DMS53 treated with DMSO at 0.1 percent for 48 hours (cell line): ENCODE measurements at regions not wholly inside any gene's neighbourhood (a gene's known extent, or its start where the extent isn't known, plus 50 kb on each side); places are given as distances from the start of the nearest gene placed in this dataset.
A peak's percentile ranks its signal among the peaks of the same experiment; 100 is the strongest.

Source experiments
- DNase-seq: peaks from one replicate; lab custom pipeline; 2025; ENCODE audit not compliant: unreplicated experiment; lab: John Stamatoyannopoulos, UW

DNA sequence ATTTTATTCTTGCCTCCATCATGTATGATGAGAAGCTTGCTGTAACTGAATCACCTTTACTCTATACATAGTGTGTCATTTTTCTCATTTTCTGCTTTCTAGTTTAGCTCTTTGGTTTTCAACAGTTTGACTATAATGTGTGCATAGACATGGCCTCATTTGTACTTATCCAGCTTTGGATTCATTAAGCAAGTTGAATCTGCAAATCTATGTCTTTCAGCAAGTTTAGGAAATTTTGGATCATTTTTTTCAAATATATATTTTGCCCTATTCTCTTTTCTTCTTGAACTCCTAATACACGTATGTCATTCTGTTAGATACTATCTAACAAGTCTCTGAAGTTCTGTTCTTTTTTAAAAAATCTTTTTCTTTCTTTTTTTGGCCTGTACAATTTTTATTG lies 57.8 kb downstream of the PRLHR start:
- no peak for DNase-seq

DNA sequence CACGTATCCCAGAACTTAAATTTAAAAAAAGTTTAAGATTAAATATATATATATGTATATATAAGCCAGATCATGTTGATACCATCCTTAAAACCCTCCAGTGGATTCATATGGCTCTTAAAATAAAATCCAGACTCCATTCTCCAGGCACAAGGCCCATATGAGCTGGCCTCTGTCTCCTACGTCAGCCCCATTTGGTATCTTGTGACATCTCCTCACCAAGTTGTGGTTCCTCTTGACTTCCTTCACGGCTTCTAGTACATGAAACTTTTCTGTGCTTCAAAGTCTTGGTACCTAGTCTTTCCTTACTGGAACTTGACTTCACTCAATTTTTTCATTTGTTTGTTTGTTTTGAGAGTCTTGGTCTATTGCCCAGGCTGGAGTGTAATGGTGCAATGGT lies 61.3 kb downstream of the PRLHR start:
- DNase-seq, result no peak

DNA sequence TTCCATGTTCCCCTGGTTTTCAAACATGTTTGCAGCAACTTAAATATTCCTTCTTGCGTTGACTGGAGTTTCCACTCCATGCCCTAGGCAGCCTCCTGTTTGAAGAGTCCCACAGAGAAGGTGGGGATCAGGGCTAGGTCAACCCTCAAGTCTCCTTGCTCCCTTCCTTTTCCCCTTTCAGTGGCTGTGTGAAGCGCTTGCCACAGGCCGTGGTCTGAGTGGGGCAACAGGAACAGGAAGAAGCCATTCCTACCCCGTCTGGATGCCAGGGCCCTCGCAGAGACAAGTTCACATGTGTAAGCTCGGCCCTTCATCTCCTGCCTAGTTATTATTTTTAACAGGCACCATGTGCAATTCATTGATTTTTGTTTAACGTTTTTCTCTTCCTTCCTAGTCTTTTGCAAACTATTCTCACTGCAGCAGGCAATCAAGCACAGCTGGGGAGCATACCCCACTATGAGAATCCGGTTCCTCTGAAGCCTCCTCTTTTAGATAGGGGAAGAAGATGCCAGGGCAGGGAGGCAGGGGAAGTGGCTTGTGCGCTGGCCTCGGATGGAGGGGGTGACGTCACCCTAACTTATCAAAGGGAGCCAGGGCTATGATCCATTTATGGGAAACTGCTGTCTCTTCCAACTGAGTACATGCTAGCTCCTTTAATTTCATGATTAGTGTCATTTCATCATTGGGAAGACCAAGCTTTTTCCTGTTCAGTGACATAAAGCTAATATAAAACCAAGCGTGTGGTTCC lies 64.2 kb downstream of the PRLHR start:
- no peak for DNase-seq

DNA sequence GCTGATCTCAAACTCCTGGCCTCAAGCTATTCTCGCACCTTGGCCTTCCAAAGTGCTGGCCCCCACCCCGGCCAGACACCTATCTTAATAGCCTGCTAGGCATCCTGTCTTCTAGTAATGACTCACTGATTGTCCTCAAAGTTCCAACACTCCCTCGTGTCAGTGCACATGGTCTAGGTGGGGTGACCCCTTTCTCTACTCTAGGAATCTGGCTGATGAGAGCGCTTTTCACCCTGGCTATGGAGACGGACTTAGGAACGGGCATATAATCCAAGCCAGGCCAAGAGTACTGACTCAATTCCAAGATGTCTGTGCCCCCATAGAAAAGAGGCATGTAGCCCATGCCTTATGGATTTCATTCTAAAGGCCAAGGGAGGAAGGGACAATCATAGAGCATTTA lies 67.0 kb downstream of the PRLHR start:
- no peak for DNase-seq

GRCh38 chr10:118523775-118524174 lies 71.7 kb downstream of the PRLHR start:
- no peak for DNase-seq

- DNase-seq, result peak; percentile 26
Observed at GRCh38 chr10:118522791-118523498, 72.5 kb downstream of the PRLHR start.

DNA sequence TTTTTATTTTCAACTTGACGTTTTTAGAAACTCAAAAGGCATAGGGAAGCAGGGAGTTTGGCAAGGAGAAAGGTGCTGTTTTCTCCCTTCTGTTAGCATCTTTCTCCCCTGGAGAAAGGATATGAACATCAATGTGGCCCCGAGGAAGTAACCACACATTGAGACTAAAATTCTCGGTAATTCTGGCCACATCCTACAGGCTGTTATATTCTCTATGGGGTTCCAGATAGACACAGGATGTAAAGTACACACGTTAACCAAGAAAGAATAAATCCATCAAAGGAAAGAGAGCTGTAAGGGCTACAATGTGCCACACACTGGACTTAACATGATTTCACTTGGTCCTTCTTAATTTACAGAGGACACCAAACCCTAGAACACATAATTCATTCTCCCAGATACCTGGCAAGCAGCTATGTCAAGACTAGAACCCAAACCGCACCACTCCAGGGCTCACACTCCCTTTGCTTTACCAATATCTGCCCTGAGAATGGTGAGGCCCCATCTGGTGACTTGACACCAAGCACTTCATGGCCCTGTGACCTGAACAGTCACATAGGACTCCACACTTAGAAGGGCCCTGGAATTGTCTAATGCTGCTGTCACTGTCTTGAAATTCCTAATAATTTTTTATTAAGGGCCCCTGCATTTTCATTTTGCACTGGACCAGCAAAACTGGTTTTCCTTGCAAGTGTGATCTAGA lies 73.9 kb downstream of the PRLHR start:
- DNase-seq, result no peak

DNA sequence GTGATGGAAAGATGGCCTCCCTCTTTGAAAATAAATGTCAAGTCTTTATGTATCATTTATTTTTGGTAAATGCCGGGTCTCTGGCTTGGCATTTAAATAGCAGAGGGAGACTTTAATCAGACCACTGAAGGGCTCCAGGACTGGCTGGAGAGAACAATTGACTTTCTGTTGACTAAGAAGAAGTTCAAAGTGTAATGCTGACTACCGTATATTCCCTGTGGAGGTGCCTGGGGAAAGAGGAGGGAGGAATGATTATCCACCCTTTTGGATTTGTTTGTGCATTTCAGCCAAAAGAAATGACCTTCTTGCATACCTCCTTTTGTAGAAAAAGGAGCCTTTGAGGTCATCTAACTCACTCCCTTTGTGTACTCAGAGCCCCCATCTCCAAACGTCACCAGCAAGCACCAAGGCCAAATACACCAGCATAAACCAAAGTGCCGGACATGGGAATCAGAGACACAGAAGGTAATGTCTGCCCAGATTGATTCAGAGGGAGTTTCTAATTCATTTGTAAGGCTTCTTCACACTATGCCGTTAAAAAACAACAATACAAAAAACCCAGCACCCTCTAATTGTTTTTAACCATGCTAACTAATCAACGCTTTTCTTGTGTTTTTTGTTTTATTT lies 75.2 kb downstream of the PRLHR start:
- DNase-seq, result no peak

GRCh38 chr10:118518095-118518494 lies 77.4 kb downstream of the PRLHR start:
- DNase-seq, result no peak

GRCh38 chr10:118516716-118517115 lies 78.7 kb downstream of the PRLHR start:
- DNase-seq, result no peak

GRCh38 chr10:118513174-118513573 lies 82.3 kb downstream of the PRLHR start:
- no peak for DNase-seq

DNA sequence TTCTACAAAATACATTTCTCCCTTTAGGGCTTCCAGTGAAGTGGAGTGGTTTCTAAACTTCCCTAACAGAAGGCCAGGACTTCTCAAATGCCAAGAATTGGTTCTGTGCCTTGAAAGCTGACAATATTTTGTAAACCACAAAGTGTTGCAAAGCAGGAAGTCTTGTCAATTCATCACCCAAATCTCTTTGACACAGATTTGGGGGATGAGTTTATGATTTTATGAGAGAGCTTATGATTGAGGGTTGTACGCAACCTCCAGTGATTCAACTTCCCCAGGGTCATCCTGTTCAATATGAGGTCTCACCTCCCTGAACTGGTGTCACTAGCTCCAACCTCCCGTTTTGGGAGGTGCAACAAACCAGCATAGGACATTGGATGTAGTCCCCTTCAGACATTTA lies 83.7 kb downstream of the PRLHR start:
- no peak for DNase-seq

DNA sequence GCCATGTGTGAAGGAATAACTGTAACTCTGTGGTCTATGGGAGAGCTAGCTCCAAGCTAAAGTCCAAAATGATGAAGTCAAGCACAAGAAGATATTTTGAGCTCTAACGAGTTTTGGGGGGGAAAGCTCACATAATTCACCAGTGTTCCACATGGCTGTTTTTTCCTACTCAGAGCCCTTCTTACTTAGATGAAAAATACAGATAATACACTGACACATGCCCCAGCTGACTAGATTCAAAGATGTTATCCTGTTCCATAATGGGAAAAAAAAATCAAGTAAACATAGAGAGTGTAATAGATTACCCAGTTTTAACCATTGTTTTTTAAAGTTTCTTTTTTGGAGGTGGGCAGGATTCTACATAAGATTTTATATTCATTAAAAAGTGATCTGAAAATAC lies 86.6 kb downstream of the PRLHR start:
- no peak for DNase-seq

DNA sequence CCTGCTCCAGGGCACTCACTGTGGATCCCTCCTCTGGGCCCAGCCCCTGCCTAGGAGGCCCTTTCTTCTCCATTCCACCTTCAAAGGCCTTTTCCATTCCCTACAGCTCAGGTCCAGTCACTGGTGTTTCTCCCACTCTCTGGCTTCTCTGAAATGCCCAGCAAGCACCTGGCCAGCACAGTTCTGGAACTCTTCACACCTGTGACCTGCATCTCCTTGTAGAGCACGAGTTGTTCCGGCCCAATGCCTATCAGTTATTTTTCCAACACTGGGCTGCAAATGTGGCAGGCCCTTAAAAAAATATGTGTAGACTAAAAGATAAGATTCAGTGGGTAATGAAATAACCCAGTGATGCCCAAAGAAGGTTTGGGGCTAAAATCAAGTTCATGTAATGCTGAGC lies 87.1 kb downstream of the PRLHR start:
- no peak for DNase-seq

DNA sequence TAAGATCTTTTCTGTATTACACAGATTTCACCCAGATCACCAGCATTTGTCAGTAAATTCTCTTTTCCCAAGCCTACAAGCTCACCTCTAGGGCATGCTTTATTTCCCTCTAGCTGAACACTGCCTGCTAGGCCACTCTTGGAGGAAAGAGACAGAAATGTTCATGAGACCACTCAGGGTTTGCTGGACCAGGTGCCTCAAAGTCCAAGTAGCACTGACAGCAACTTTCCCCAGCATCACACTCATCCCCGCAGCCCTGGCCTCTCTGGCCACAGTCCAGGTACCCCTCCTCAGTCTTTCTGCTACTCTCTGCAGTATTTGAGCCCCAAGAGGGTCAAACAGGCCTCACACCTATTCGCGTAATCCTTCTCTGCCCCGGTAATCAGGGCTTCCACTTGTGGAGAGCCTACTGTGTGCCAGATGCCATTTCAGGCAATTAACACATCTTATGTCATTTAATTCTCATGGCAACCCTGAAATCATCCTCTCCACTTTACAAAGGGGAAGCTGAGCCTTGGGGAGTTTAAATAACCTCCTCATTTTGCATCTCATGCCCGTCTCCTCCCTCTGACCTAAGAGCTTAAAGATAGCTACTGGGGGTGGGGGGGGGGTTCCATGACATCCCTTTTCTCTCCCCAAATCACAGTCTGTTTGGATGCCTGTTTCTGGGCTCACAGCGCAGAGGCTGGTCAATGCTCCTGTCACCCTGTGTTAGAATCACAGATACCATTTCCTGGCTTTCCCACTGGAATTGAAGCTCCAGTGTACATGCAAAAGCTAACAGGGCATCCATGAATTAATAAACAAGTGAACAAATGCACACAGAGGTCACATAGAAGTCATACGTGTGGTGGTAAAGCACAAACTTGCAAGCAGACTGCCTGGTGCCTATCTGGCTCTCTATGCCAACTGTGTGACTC lies 88.5 kb downstream of the PRLHR start:
- DNase-seq, result no peak

- DNase-seq, result no peak
Observed at GRCh38 chr10:118505363-118505762, 90.1 kb downstream of the PRLHR start.

DNA sequence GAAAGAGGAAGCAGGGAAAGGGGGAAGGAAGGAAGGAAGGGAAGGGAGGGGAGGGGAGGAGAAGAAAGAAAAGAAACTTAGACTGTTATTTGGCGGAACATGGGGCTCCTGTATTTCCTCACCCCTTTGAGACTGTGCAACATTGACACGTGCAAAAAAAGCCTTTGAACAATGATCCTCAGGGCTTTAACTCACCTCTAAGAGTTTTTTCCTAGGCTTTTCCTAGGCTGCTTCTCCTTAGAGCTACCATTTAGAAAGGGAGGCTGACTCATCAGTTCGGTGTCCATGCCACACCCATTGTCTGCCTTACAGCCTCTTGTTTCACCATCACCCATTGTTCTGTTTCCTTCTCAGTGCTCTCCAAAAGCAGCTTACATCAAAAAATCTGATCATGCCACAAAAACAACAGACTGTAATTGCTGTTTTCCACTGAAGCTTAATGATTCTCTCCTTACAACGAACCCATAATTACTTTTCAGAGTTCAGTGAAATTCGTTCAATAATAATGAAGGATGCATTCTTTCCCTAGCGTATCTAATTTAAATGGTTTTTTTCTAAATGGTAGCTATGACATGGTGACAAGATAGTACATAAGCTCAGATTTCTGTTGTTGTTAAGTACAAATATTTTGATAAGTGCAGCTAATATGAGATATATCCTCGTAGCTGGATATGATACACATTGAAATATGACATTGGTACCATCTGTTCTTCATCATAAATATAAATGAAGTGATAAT lies 90.8 kb downstream of the PRLHR start:
- DNase-seq, result peak; percentile 44

DNA sequence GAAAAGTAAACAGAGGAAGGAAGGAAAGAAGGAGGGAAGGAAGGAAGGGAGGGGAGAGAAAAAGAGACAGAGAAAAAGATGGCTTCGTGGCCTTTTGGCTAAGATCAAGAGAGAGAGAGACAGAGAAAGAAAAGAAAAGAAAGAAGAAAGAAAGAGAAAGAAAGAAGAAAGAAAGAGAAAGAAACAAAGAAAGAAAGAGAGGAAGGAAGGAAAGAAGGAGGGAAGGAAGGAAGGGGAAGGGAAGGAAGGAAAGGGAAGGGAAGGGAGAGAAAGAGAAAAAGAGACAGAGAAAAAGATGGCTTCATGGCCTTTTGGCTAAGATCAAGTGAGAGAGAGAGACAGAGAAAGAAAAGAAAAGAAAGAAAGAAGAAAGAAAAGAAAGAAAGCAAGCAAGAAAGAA lies 91.4 kb downstream of the PRLHR start:
- DNase-seq, result no peak

DNA sequence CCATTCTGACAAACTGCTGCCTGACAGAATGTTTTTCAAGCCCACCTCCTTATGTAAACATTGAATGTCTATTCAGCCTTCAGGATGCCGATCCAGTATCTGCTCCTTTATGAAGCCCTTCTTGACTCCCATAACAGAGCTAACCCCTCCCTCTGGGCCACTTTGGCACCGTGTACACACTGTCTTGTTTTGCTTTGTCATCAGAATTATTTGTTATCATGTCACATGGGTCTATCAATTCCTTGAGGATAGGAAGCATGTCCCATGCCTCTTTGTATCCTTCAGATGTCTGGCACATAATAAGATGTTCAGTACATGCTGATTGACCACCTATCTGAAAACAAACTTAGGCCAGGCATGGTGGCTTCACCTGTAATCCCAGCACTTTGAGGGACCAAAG lies 92.3 kb downstream of the PRLHR start:
- no peak for DNase-seq
